Spleen (tissue), 11 donors: ENCODE measurements at regions not wholly inside any gene's neighbourhood (a gene's known extent, or its start where the extent isn't known, plus 50 kb on each side); places are given as distances from the start of the nearest gene placed in this dataset.

Experiments
- DNase-seq: peaks from one replicate; pipeline ENCODE4 v3.0.0-alpha.2; 2020
- H3K27ac ChIP-seq, 8 donors: fragments of 200-600 bp; sonication (generic) in 7 of 8; 1 replicate in 4 of 8; 2 replicates in 4 of 8; pipeline versions ENCODE4 v1.5.0 to v1.8.0; 2016 to 2021; ENCODE audit warnings: inconsistent platforms in 4 of 8, mild to moderate bottlenecking in 4 of 8, moderate library complexity in 1 of 8
- H3K27me3 ChIP-seq, 7 donors: fragments of 200-600 bp; sonication (generic) in 6 of 7; replicated peaks in 1 of 7; 1 replicate in 4 of 7; 2 replicates in 3 of 7; pipeline versions ENCODE4 v1.5.0 to v1.8.0; 2016 to 2021; ENCODE audit warnings: inconsistent platforms in 3 of 7, mild to moderate bottlenecking in 1 of 7
- H3K36me3 ChIP-seq, 6 donors: fragments of 200-600 bp; sonication (generic) in 5 of 6; 1 replicate in 4 of 6; 2 replicates in 2 of 6; pipeline versions ENCODE4 v1.5.0 to v1.8.0; 2016 to 2021; ENCODE audit warnings: inconsistent platforms in 2 of 6
- H3K4me1 ChIP-seq, 6 donors: fragments of 200-600 bp; sonication (generic) in 5 of 6; 1 replicate in 3 of 6; 2 replicates in 3 of 6; pipeline versions ENCODE4 v1.5.0 to v1.8.0; 2016 to 2021; ENCODE audit warnings: inconsistent platforms in 3 of 6
- H3K4me3 ChIP-seq, 8 donors: fragments of 200-600 bp; sonication (generic) in 7 of 8; 1 replicate in 4 of 8; 2 replicates in 4 of 8; pipeline versions ENCODE4 v1.5.0 to v1.8.0; 2016 to 2021; ENCODE audit warnings: inconsistent platforms in 4 of 8, mild to moderate bottlenecking in 4 of 8, moderate library complexity in 2 of 8
- H3K9me3 ChIP-seq, 8 donors: fragments of 200-600 bp; sonication (generic) in 7 of 8; 1 replicate in 4 of 8; 2 replicates in 4 of 8; pipeline versions ENCODE4 v1.5.0 to v1.8.0; 2016 to 2021; ENCODE audit warnings: inconsistent platforms in 4 of 8
- POLR2A ChIP-seq, 3 donors: fragments of 450-650 bp; IDR thresholded peaks; one replicate each; pipeline ENCODE4 v1.5.1; 2017; ENCODE audit warnings: antibody characterized with exemption in 3 of 3, mild to moderate bottlenecking in 1 of 3
- POLR2AphosphoS5 ChIP-seq, 3 donors: sonication (generic); formaldehyde crosslinking; IDR thresholded peaks; one replicate each; pipeline ENCODE4 v1.5.1; 2017; ENCODE audit warnings: antibody characterized with exemption in 3 of 3
- WGBS, 5 donors: extraction: QIAGEN DNeasy Blood & Tissue Kit in 3 of 5; methylation state at CpG; one replicate each; pipeline versions ENCODE4 v1.1.5 to v1.1.7; 2013 to 2018; 5-methylcytosine and 5-hydroxymethylcytosine counted together
- intact Hi-C: fragments of 100-400 bp; cut with DNase I; formaldehyde crosslinking; loops from one replicate; pipeline ENCODE4 v1.15.0; 2023; ENCODE audit warnings: low total_unique reads
- TF ChIP-seq, protein P1 (sequence below), 11 experiments: fragments of 200-600 bp in 7 of 11; fragments of 450-650 bp in 4 of 11; sonication (generic) in 4 of 11; IDR thresholded peaks in 8 of 11; conservative IDR thresholded peaks in 3 of 11; 1 replicate in 7 of 11; 2 replicates in 4 of 11; pipeline versions ENCODE4 v1.4.0 to v1.8.0; 2016 to 2021; ENCODE audit warnings: antibody characterized with exemption in 11 of 11, inconsistent platforms in 4 of 11, mild to moderate bottlenecking in 1 of 11
- donor health status: healthy with polysubstance abuse.
- donor health status: DM: no; HTN: no; CAD: no; lungs with moderate emphysema.
- donor health status: DM: no; HTN: no; CAD: no.
- donor health status: Bipolar disorder and iron deficiency.
- donor health status: healthy.
- donor health status: DM: no; HTN: no; CAD: no.
- donor health status: DM: yes; HTN: yes; CAD: no.

DNA sequence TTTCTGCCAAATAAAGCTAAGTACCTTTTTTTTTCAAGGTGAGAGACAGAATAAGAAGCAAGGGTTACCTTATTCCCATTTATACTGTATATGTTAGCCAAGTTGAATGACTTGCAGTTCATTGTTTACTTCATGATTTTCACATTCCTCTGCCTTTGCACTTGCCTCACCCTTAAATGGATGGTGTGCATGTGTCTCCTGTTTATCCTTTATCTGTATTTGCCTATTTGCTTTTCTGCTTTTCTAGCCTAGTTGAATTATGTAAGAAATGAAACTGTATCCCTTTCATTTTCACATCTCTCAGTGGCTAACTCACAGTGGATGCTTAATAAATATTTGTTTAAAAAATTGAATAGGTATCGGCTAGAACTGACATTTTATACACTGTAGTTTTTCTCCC lies 200.8 kb upstream of the ST8SIA4 start:
- 87 to 98% (median 94%) methylated on average over 1 of the region's 1 CpG for WGBS, 5 donors
- no peaks in the 10 kb centered on the region for H3K27me3 ChIP-seq
- H3K4me3 ChIP-seq, result no peak overlapping the region
- no peaks in the 10 kb centered on the region for H3K4me1 ChIP-seq
- TF ChIP-seq, protein P1, sequence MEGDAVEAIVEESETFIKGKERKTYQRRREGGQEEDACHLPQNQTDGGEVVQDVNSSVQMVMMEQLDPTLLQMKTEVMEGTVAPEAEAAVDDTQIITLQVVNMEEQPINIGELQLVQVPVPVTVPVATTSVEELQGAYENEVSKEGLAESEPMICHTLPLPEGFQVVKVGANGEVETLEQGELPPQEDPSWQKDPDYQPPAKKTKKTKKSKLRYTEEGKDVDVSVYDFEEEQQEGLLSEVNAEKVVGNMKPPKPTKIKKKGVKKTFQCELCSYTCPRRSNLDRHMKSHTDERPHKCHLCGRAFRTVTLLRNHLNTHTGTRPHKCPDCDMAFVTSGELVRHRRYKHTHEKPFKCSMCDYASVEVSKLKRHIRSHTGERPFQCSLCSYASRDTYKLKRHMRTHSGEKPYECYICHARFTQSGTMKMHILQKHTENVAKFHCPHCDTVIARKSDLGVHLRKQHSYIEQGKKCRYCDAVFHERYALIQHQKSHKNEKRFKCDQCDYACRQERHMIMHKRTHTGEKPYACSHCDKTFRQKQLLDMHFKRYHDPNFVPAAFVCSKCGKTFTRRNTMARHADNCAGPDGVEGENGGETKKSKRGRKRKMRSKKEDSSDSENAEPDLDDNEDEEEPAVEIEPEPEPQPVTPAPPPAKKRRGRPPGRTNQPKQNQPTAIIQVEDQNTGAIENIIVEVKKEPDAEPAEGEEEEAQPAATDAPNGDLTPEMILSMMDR (IDR thresholded peaks at IDR 0.05 in 8 of 11, conservative IDR thresholded peaks at IDR 0.05 in 3 of 11), result no peak
- TF ChIP-seq POLR2AphosphoS5 (IDR thresholded peaks at IDR 0.05) (no peak), POLR2A (IDR thresholded peaks at IDR 0.05) (no peak)
- H3K9me3 ChIP-seq, result no peaks in the 10 kb centered on the region
- intact Hi-C loops, result no loop called here
- DNase-seq, result no peak
- H3K36me3 ChIP-seq, result no peaks in the 10 kb centered on the region
- H3K27ac ChIP-seq, result no peak overlapping the region

DNA sequence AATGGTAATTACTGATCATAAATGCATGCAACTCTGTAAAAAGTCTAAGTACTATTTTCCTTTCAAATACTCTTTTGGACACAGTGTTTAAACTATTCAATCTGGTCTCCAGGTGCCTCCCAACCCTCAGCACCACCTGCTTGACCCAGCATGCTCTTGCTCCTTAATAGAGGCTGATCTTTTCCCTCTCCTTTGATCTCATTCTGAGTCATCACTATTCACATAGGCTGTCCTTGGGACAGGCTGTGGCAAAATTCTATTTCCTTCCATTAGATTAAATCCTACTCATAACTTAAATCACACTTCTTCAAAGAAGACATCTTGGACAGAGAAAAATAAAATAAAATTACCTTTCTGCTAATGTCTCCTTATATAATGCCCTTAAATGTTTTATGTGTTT lies 199.4 kb upstream of the ST8SIA4 start:
- Histone ChIP-seq H3K36me3 (no peaks in the 10 kb centered on the region), H3K4me3 (no peak overlapping the region), H3K4me1 (no peaks in the 10 kb centered on the region), H3K27ac (no peak overlapping the region), H3K9me3 (no peaks in the 10 kb centered on the region), H3K27me3 (no peaks in the 10 kb centered on the region)
- no peak for TF ChIP-seq POLR2A (IDR thresholded peaks at IDR 0.05)
- no peak for TF ChIP-seq POLR2AphosphoS5 (IDR thresholded peaks at IDR 0.05)
- TF ChIP-seq, protein P1 (IDR thresholded peaks at IDR 0.05 in 8 of 11, conservative IDR thresholded peaks at IDR 0.05 in 3 of 11), result no peak
- no peak for DNase-seq
- intact Hi-C loops, result no loop called here

DNA sequence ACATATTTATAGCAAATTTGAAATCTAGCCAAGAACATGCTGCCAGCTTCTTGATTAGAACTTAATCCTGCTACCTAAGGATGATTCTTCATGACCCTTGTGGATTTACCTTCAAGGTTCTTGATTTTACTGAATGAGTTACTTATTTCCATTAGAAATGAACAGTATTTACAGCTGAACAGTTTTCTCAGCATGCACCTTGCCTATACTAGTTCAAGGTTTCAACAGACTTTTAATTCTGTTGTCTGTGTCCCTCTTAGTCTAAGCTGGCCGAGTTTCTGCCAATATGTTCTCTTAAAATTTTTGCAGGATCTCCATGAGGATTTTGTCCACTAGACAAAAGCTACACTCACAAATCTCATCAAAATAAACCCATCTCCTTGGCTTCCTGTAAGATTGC lies 188.8 kb upstream of the ST8SIA4 start:
- 72 to 87% (median 77%) methylated on average over 1 of the region's 1 CpG for WGBS, 5 donors
- intact Hi-C loops, result no loop called here
- no peak for DNase-seq
- Histone ChIP-seq H3K27ac (no peak overlapping the region), H3K27me3 (no peaks in the 10 kb centered on the region), H3K36me3 (no peaks in the 10 kb centered on the region), H3K4me3 (no peak overlapping the region), H3K4me1 (no peaks in the 10 kb centered on the region), H3K9me3 (no peaks in the 10 kb centered on the region)
- no peak for TF ChIP-seq POLR2AphosphoS5 (IDR thresholded peaks at IDR 0.05)
- no peak for TF ChIP-seq POLR2A (IDR thresholded peaks at IDR 0.05)
- TF ChIP-seq, protein P1 (IDR thresholded peaks at IDR 0.05 in 8 of 11, conservative IDR thresholded peaks at IDR 0.05 in 3 of 11), result no peak

DNA sequence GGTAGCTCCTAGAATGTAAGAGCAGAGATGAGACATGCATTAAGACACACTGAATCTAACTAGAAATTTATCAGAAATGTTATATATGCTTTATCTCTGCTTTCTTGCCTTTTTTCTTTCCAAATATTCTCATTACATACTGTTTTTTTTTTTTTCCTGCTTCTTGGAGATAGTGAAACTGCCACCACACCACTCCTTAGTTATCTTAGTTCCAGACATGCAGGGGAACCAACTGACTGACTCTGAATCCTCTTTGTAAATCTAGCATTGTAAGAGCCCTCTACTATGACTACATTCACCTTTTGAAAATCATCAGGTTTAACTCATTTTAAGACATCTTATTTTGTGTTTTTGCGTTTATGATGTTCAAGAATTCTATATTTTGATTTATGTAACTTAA lies 181.3 kb upstream of the ST8SIA4 start:
- DNase-seq, result no peak
- Histone ChIP-seq H3K27me3 (no peaks in the 10 kb centered on the region), H3K4me1 (no peaks in the 10 kb centered on the region), H3K27ac (no peak overlapping the region), H3K4me3 (no peak overlapping the region), H3K36me3 (no peaks in the 10 kb centered on the region), H3K9me3 (no peaks in the 10 kb centered on the region)
- intact Hi-C loops, result no loop called here
- WGBS, 5 donors, result 85 to 93% (median 88%) methylated on average over 1 of the region's 1 CpG
- TF ChIP-seq POLR2A (IDR thresholded peaks at IDR 0.05) (no peak), POLR2AphosphoS5 (IDR thresholded peaks at IDR 0.05) (no peak)
